A673 (cell line): ENCODE measurements at regions not wholly inside any gene's neighbourhood (a gene's known extent, or its start where the extent isn't known, plus 50 kb on each side); places are given as distances from the start of the nearest gene placed in this dataset.

Experiments used
- BruUV-seq: library from RNA; stranded (reverse); fragments of 400-500 nt; replicated peaks from 2 replicates; lab custom pipeline; 2021; lab: Mats Ljungman, UMichigan
- CTCF ChIA-PET: fragments of 300-600 bp; sonication (Branson Sonifier 250); formaldehyde crosslinking; loops from one replicate; lab custom pipeline; 2022; ENCODE audit warnings: antibody characterized with exemption; lab: Charles Lee
- POLR2A ChIA-PET: fragments of 300-600 bp; sonication (Branson Sonifier 250); formaldehyde crosslinking; loops from one replicate; lab custom pipeline; 2022; ENCODE audit warnings: antibody characterized with exemption; ENCODE audit not compliant: low non-redundant PET; lab: Charles Lee
- DNase-seq: peaks from one replicate; pipeline ENCODE4 v3.0.0-alpha.2; 2015; ENCODE audit warnings: low spot score
- H3K27ac ChIP-seq: fragments of 200-600 bp; sonication (generic); 2 replicates; pipeline ENCODE4 v1.5.1; 2016; ENCODE audit warnings: mixed run types, low read depth, mild to moderate bottlenecking, mixed read lengths, antibody characterized with exemption, low read length; ENCODE audit not compliant: poor library complexity, severe bottlenecking
- H3K27me3 ChIP-seq: fragments of 200-600 bp; sonication (generic); replicated peaks from 2 replicates; pipeline ENCODE4 v1.6.1; 2017; ENCODE audit warnings: mixed run types, low read depth, mild to moderate bottlenecking, mixed read lengths, antibody characterized with exemption, low read length; ENCODE audit not compliant: insufficient read depth, poor library complexity
- H3K36me3 ChIP-seq: fragments of 200-600 bp; sonication (generic); 2 replicates; pipeline ENCODE4 v1.6.1; 2016; ENCODE audit warnings: mixed run types, mild to moderate bottlenecking, mixed read lengths, antibody characterized with exemption, low read length; ENCODE audit not compliant: insufficient read depth, poor library complexity, severe bottlenecking
- H3K4me1 ChIP-seq: fragments of 200-600 bp; sonication (generic); 2 replicates; pipeline ENCODE4 v1.6.1; 2017; ENCODE audit warnings: mixed run types, mild to moderate bottlenecking, mixed read lengths, antibody characterized with exemption, low read length; ENCODE audit not compliant: insufficient read depth, poor library complexity, severe bottlenecking
- H3K4me3 ChIP-seq: fragments of 200-600 bp; sonication (generic); 2 replicates; pipeline ENCODE4 v1.5.1; 2016; ENCODE audit warnings: low read depth, mixed run types, mild to moderate bottlenecking, mixed read lengths, low read length; ENCODE audit not compliant: poor library complexity, severe bottlenecking
- H3K9me3 ChIP-seq: fragments of 200-600 bp; sonication (generic); 2 replicates; pipeline ENCODE4 v1.6.1; 2016; ENCODE audit warnings: mixed run types, low read depth, mild to moderate bottlenecking, mixed read lengths, antibody characterized with exemption, low read length; ENCODE audit not compliant: poor library complexity, severe bottlenecking
- CTCF ChIP-seq: fragments of 300-800, 200-600 bp; sonication (generic); conservative IDR thresholded peaks from 2 replicates; pipeline ENCODE4 v1.5.1; 2017; ENCODE audit warnings: low read depth, mild to moderate bottlenecking, antibody characterized with exemption, low read length, moderate library complexity, mixed read lengths
- EZH2 ChIP-seq: fragments of 200-600 bp; sonication (generic); IDR thresholded peaks from 2 replicates; pipeline ENCODE4 v1.6.1; 2017; ENCODE audit warnings: borderline replicate concordance, low read depth, mild to moderate bottlenecking, mixed read lengths, antibody characterized with exemption, low read length; ENCODE audit not compliant: poor library complexity, severe bottlenecking
- intact Hi-C: fragments of 100-400 bp; cut with micrococcal nuclease; formaldehyde crosslinking; loops from one replicate; pipeline ENCODE4 v1.10.0; 2022; ENCODE audit not compliant: unreplicated experiment

GRCh38 chr7:86130268-86130667 lies 513.4 kb upstream of the GRM3 start:
- no peaks in the 10 kb centered on the region for H3K27me3 ChIP-seq
- ChIA-PET POLR2A (no interaction called here), CTCF (no interaction called here)
- no peaks in the 10 kb centered on the region for H3K36me3 ChIP-seq
- DNase-seq: no peak
- H3K4me3 ChIP-seq: no peak overlapping the region
- intact Hi-C loops: no loop called here
- no peaks in the 10 kb centered on the region for H3K9me3 ChIP-seq
- BruUV-seq: no TSS peak
- H3K27ac ChIP-seq: no peak overlapping the region
- TF ChIP-seq EZH2 (no peak), CTCF (no peak)
- H3K4me1 ChIP-seq: no peaks in the 10 kb centered on the region

- ChIA-PET CTCF (no interaction called here), POLR2A (interaction anchor here (0.5 kb wide), 1 partner anchor 323 kb away, joined by 3 read pairs; no protein-coding TSS in a partner anchor)
- H3K4me3 ChIP-seq: no peak overlapping the region
- no peaks in the 10 kb centered on the region for H3K4me1 ChIP-seq
- H3K9me3 ChIP-seq: no peaks in the 10 kb centered on the region
- no peak overlapping the region for H3K27ac ChIP-seq
- H3K36me3 ChIP-seq: no peaks in the 10 kb centered on the region
- no TSS peak for BruUV-seq
- no peaks in the 10 kb centered on the region for H3K27me3 ChIP-seq
- no peak for DNase-seq
- intact Hi-C loops: no loop called here
- TF ChIP-seq EZH2 (no peak), CTCF (no peak)
Observed at GRCh38 chr7:86123476-86123875, 520.2 kb upstream of the GRM3 start.

GRCh38 chr7:86094166-86094669 lies 549.5 kb upstream of the GRM3 start:
- TF ChIP-seq EZH2 (no peak), CTCF (no peak)
- no peak for DNase-seq
- ChIA-PET POLR2A (no interaction called here), CTCF (no interaction called here)
- intact Hi-C loops: no loop called here
- no peak overlapping the region for H3K4me3 ChIP-seq
- no peaks in the 10 kb centered on the region for H3K36me3 ChIP-seq
- no peaks in the 10 kb centered on the region for H3K27me3 ChIP-seq
- H3K9me3 ChIP-seq: no peaks in the 10 kb centered on the region
- H3K27ac ChIP-seq: no peak overlapping the region
- BruUV-seq: no TSS peak
- H3K4me1 ChIP-seq: no peaks in the 10 kb centered on the region
